Astrocyte of the cerebellum (primary cell): ENCODE measurements at regions not wholly inside any gene's neighbourhood (a gene's known extent, or its start where the extent isn't known, plus 50 kb on each side); places are given as distances from the start of the nearest gene placed in this dataset.
A peak's percentile ranks its signal among the peaks of the same experiment; 100 is the strongest.

Experiments
- DNase-seq: peaks from one replicate; pipeline ENCODE4 v3.0.0-alpha.2; 2011; ENCODE audit warnings: low read depth
- H3K4me3 ChIP-seq: 2 replicates; pipeline ENCODE4 v1.5.1; 2011; ENCODE audit warnings: mild to moderate bottlenecking, low read depth, low read length, moderate library complexity
- CTCF ChIP-seq: IDR thresholded peaks from 2 replicates; pipeline ENCODE4 v1.5.1; 2012; ENCODE audit warnings: low read length, low read depth, moderate library complexity, mild to moderate bottlenecking; ENCODE audit errors: missing control alignments
- in situ Hi-C: cut with HindIII; loops from 2 replicates; pipeline ENCODE4 v1.10.0; 2017; ENCODE audit warnings: low sequenced_read_pairs

GRCh38 chr13:44267203-44267602 is 106.4 kb upstream of the SERP2 start:
- in situ Hi-C loops: no loop called here
- no peak for DNase-seq
- H3K4me3 ChIP-seq: no peak overlapping the region
- TF ChIP-seq CTCF: no peak

GRCh38 chr13:44267980-44268379 is 105.6 kb upstream of the SERP2 start:
- no peak overlapping the region for H3K4me3 ChIP-seq
- TF ChIP-seq CTCF: no peak
- in situ Hi-C loops: no loop called here
- peak; percentile 70 for DNase-seq

GRCh38 chr13:44268980-44269379 is 104.6 kb upstream of the SERP2 start:
- in situ Hi-C loops: no loop called here
- TF ChIP-seq CTCF: no peak
- DNase-seq: no peak
- no peak overlapping the region for H3K4me3 ChIP-seq

- H3K4me3 ChIP-seq: no peak overlapping the region
- no peak for DNase-seq
- in situ Hi-C loops: loop anchor here (5.0 kb wide), 1 partner anchor 52 kb away; no protein-coding TSS in a partner anchor
- TF ChIP-seq CTCF: no peak
These were observed 103.5 kb upstream of the SERP2 start for GRCh38 chr13:44270150-44270549.

GRCh38 chr13:44271031-44271455 is 102.6 kb upstream of the SERP2 start:
- in situ Hi-C loops: loop anchor here (5.0 kb wide), 1 partner anchor 51 kb away; no protein-coding TSS in a partner anchor
- H3K4me3 ChIP-seq: no peak overlapping the region
- DNase-seq: no peak
- no peak for TF ChIP-seq CTCF

- no peak for DNase-seq
- in situ Hi-C loops: loop anchor here (5.0 kb wide), 1 partner anchor 51 kb away; no protein-coding TSS in a partner anchor
- no peak overlapping the region for H3K4me3 ChIP-seq
- TF ChIP-seq CTCF: no peak
These were observed 102.2 kb upstream of the SERP2 start for GRCh38 chr13:44271473-44271872.

GRCh38 chr13:44271915-44272341 is 101.7 kb upstream of the SERP2 start:
- in situ Hi-C loops: loop anchor here (5.0 kb wide), 1 partner anchor 50 kb away; no protein-coding TSS in a partner anchor
- no peak for TF ChIP-seq CTCF
- no peak overlapping the region for H3K4me3 ChIP-seq
- no peak for DNase-seq
